ENCODE measurements at regions not wholly inside any gene's neighbourhood (a gene's known extent, or its start where the extent isn't known, plus 50 kb on each side); places are given as distances from the start of the nearest gene placed in this dataset.

GRCh38 chr19:27716922-27717321 lies 1496.0 kb downstream of the UQCRFS1 start:
- TF ChIP-seq ZNF274 (IDR thresholded peaks at IDR 0.05; ENCODE audit: low read depth, low read length) = no peak
- TF ChIP-seq YY1 (IDR thresholded peaks at IDR 0.05; ENCODE audit: insufficient read depth, insufficient read length) = no peak

Measured in NT2/D1 (cell line).